HepG2 (cell line): ENCODE measurements at regions not wholly inside any gene's neighbourhood (a gene's known extent, or its start where the extent isn't known, plus 50 kb on each side); places are given as distances from the start of the nearest gene placed in this dataset.

Source experiments
- ATAC-seq: fragments of 200-7000 bp; cut with Tn5 transposase; 3 replicates; pipeline ENCODE4 v1.9.1; 2020; ENCODE audit warnings: mild to moderate bottlenecking, moderate library complexity
- BruUV-seq: library from RNA; stranded (reverse); fragments of 400-500 nt; replicated peaks from 2 replicates; lab custom pipeline; 2021; lab: Mats Ljungman, UMichigan
- CTCF ChIA-PET: fragments of 300-600 bp; formaldehyde crosslinking; extraction: SDS; loops from one replicate; lab custom pipeline; 2021; ENCODE audit warnings: low total read pairs, inconsistent platforms, low intra/inter-chr PET ratio; lab: Yijun Ruan, JAX
- POLR2A ChIA-PET: fragments of 350-600 bp; sonication (Branson Sonifier 250); formaldehyde crosslinking; loops from one replicate; lab custom pipeline; 2020; ENCODE audit warnings: antibody characterized with exemption, inconsistent platforms; lab: Yijun Ruan, JAX
- DNase-seq: peaks from one replicate; pipeline ENCODE4 v3.0.0-alpha.2; 2015; ENCODE audit warnings: low spot score
- FAIRE-seq: peaks from 3 replicates; lab custom pipeline; 2011; peaks lifted over from hg19 to GRCh38; lab: Jason Lieb, UNC
- H2AFZ ChIP-seq: one replicate; pipeline ENCODE4 v1.6.1; 2011; ENCODE audit warnings: low read length, inconsistent platforms
- H3K27ac ChIP-seq: fragments of 300-600 bp; 3 replicates; pipeline ENCODE4 v1.8.0; 2011; ENCODE audit warnings: mixed run types, mild to moderate bottlenecking, mixed read lengths, low read length, inconsistent platforms; ENCODE audit not compliant: insufficient read depth; ENCODE audit errors: extremely low read length
- H3K27me3 ChIP-seq, 2 experiments: fragments of 200-600 bp in 1 of 2; 2 replicates in 1 of 2; 3 replicates in 1 of 2; pipeline versions ENCODE4 v1.6.0 to v1.8.0; 2011; ENCODE audit warnings: low read length in 2 of 2, mild to moderate bottlenecking in 2 of 2, moderate library complexity in 2 of 2, inconsistent platforms in 1 of 2; ENCODE audit not compliant: insufficient read depth in 2 of 2, control insufficient read depth in 1 of 2
- H3K36me3 ChIP-seq, 2 experiments: fragments of 200-600 bp in 1 of 2; replicated peaks in 1 of 2; 2 replicates in 1 of 2; 3 replicates in 1 of 2; pipeline versions ENCODE4 v1.5.1 to v1.8.0; 2011; ENCODE audit warnings: low read length in 2 of 2, inconsistent platforms in 1 of 2; ENCODE audit not compliant: insufficient read depth in 2 of 2, control insufficient read depth in 1 of 2
- H3K4me1 ChIP-seq: 2 replicates; pipeline ENCODE4 v1.5.1; 2012; ENCODE audit warnings: low read length, inconsistent platforms; ENCODE audit not compliant: insufficient read depth
- H3K4me2 ChIP-seq: 2 replicates; pipeline ENCODE4 v1.6.0; 2011; ENCODE audit warnings: low read depth, low read length, inconsistent platforms
- H3K4me3 ChIP-seq, 3 experiments: fragments of 200-600 bp in 1 of 3; sonication (generic), shearing (Covaris generic) in 1 of 3; replicated peaks in 1 of 3; 2 replicates each; pipeline ENCODE4 v1.5.1; 2011 to 2016; ENCODE audit warnings: low read length in 3 of 3, inconsistent platforms in 2 of 3, low read depth in 2 of 3, mild to moderate bottlenecking in 2 of 3, control low read depth in 1 of 3, mixed read lengths in 1 of 3; ENCODE audit not compliant: insufficient read depth in 1 of 3
- H3K79me2 ChIP-seq: one replicate; pipeline ENCODE4 v1.6.1; 2011; ENCODE audit warnings: low read length, inconsistent platforms; ENCODE audit not compliant: insufficient read depth
- H3K9ac ChIP-seq: 2 replicates; pipeline ENCODE4 v1.6.0; 2011; ENCODE audit warnings: mild to moderate bottlenecking, low read depth, low read length, inconsistent platforms; ENCODE audit not compliant: insufficient read depth
- H3K9me3 ChIP-seq: 2 replicates; pipeline ENCODE4 v1.5.1; 2012; ENCODE audit warnings: mild to moderate bottlenecking, low read length
- H4K20me1 ChIP-seq: 2 replicates; pipeline ENCODE4 v1.6.0; 2011; ENCODE audit warnings: inconsistent platforms, mild to moderate bottlenecking, low read length, moderate library complexity; ENCODE audit not compliant: insufficient read depth
- BHLHE40 ChIP-seq: IDR thresholded peaks from 2 replicates; pipeline ENCODE4 v1.6.1; 2011; ENCODE audit warnings: low read length, improper control_type of control experiment
- HOXA7 ChIP-seq: sonication (generic); formaldehyde crosslinking; IDR thresholded peaks from 2 replicates; pipeline ENCODE4 v1.8.1; 2022; ENCODE audit warnings: mild to moderate bottlenecking, missing genetic modification reagents, moderate library complexity
- IKZF1 ChIP-seq: fragments of 450-650 bp; IDR thresholded peaks from 2 replicates; pipeline ENCODE4 v1.7.1; 2016
- PAWR ChIP-seq: sonication (generic); formaldehyde crosslinking; IDR thresholded peaks from 2 replicates; pipeline ENCODE4 v1.4.0; 2020; ENCODE audit warnings: missing genetic modification reagents, mild to moderate bottlenecking, borderline replicate concordance
- SMAD3 ChIP-seq: sonication (generic); formaldehyde crosslinking; IDR thresholded peaks from 2 replicates; pipeline ENCODE4 v1.4.0; 2020; ENCODE audit warnings: missing genetic modification reagents
- ZBTB7B ChIP-seq: sonication (generic); formaldehyde crosslinking; IDR thresholded peaks from 2 replicates; pipeline ENCODE4 v1.4.0; 2020; ENCODE audit warnings: missing genetic modification reagents
- ZFP90 ChIP-seq: sonication (generic); formaldehyde crosslinking; IDR thresholded peaks from 2 replicates; pipeline ENCODE4 v1.8.0; 2022; ENCODE audit warnings: missing genetic modification reagents, mild to moderate bottlenecking, inconsistent platforms, borderline replicate concordance
- ZNF556 ChIP-seq: sonication (generic); formaldehyde crosslinking; IDR thresholded peaks from 2 replicates; pipeline ENCODE4 v1.4.0; 2020; ENCODE audit warnings: mild to moderate bottlenecking, missing genetic modification reagents, borderline replicate concordance
- ZNF616 ChIP-seq: sonication (generic); formaldehyde crosslinking; IDR thresholded peaks from 2 replicates; pipeline ENCODE4 v1.5.0; 2020; ENCODE audit warnings: low read depth, mild to moderate bottlenecking, missing genetic modification reagents
- ZNF670 ChIP-seq: sonication (generic); formaldehyde crosslinking; IDR thresholded peaks from 2 replicates; pipeline ENCODE4 v1.8.0; 2022; ENCODE audit warnings: mild to moderate bottlenecking, missing genetic modification reagents, borderline replicate concordance
- ZSCAN25 ChIP-seq: sonication (generic); formaldehyde crosslinking; IDR thresholded peaks from 2 replicates; pipeline ENCODE4 v1.8.0; 2022; ENCODE audit warnings: mild to moderate bottlenecking, missing genetic modification reagents
- WGBS: methylation state at CpG from one replicate; pipeline ENCODE4 v1.1.6; 2017; ENCODE audit warnings: low lambda C conversion rate; 5-methylcytosine and 5-hydroxymethylcytosine counted together
- in situ Hi-C: cut with HindIII; loops from 2 replicates; pipeline ENCODE4 v1.10.0; 2017; ENCODE audit warnings: low pct_unique_long_range_greater_than_20kb; ENCODE audit not compliant: extremely low pct_ligation_motif_present
- intact Hi-C: fragments of 100-400 bp; cut with micrococcal nuclease; formaldehyde crosslinking; loops from one replicate; pipeline ENCODE4 v1.10.0; 2022; ENCODE audit not compliant: unreplicated experiment

GRCh38 chr12:98222135-98222534, 293.3 kb upstream of the TMPO start:
- Histone ChIP-seq H2AFZ (no peak overlapping the region), H3K27me3 (no peaks in the 10 kb centered on the region), H3K36me3 (no peaks in the 10 kb centered on the region), H4K20me1 (no peaks in the 10 kb centered on the region), H3K9ac (no peak overlapping the region), H3K4me1 (peaks cover 12% of the 10 kb centered on the region; the same call in 1 of the 2 replicates), H3K4me3 (no peak overlapping the region), H3K27ac (no peak overlapping the region), H3K79me2 (no peaks in the 10 kb centered on the region), H3K9me3 (no peaks in the 10 kb centered on the region), H3K4me2 (no peak overlapping the region)
- in situ Hi-C loops (no loop called here), intact Hi-C loops (no loop called here)
- no peak for TF ChIP-seq BHLHE40
- no peak for TF ChIP-seq PAWR
- no peak for TF ChIP-seq HOXA7
- TF ChIP-seq ZBTB7B (CRISPR knock-in tag) = no peak
- no peak for TF ChIP-seq IKZF1
- no peak for TF ChIP-seq SMAD3 (CRISPR knock-in tag)
- no peak for TF ChIP-seq ZNF670 (CRISPR knock-in tag)
- TF ChIP-seq ZSCAN25 (CRISPR knock-in tag) = no peak
- no peak for TF ChIP-seq ZFP90 (CRISPR knock-in tag)
- no peak for TF ChIP-seq ZNF556 (CRISPR knock-in tag)
- TF ChIP-seq ZNF616 (CRISPR knock-in tag) = no peak
- no peak for FAIRE-seq
- no TSS peak for BruUV-seq
- ChIA-PET POLR2A (no interaction called here), CTCF (no interaction called here)
- 42% methylated on average over 2 of the region's 2 CpGs for WGBS
- ATAC-seq = no peak
- DNase-seq = no peak
